NCI-H2196 (cell line): ENCODE measurements at regions not wholly inside any gene's neighbourhood (a gene's known extent, or its start where the extent isn't known, plus 50 kb on each side); places are given as distances from the start of the nearest gene placed in this dataset.
"Not testable (repeated sequence)": the region's sequence is repeated elsewhere in the genome, so short reads cannot be mapped to it uniquely, and the experiment has no call there.

Experiments
- DNase-seq: peaks from one replicate; lab custom pipeline; 2025; ENCODE audit not compliant: unreplicated experiment; lab: John Stamatoyannopoulos, UW

DNA sequence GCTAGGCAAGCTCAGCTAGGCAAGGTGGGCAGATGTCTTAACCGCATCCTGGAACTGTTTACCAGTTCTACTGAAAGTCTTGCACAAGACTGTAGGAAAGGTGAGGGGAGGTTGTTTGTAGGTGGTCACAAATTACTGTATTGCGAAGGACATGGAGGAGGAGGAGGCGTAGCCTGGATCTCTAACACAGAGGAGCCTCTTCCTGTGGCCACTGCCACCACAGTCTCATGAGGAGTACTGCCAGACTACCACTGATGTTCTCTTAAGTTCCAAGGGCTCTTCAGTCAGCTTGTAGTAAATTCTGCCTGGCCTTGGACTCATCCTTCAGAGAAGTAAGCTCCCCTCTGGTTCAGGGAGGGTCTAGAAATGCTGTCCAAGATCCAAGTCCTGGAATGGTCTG lies 258.6 kb downstream of the FAT4 start:
- no peak for DNase-seq

DNA sequence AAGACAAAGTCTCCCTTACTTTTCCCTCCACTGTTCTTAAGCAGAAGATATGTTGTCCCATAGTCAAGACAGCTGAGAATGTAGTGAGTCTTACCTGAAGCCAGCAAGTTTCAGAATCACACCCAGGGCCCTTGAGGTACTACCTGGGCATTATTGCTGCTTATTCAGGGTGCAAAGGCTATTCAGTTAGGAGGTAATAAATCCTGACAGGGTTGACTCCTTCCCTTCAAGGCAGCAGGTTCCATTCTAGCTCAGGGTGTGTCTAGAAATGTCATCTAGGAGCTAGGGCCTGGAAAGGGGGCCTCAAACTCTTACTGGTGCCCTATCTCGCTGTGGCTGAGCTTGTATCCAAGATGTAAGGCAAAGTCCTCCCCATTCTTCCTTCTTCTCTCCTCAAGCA lies 259.0 kb downstream of the FAT4 start:
- DNase-seq: no peak

DNA sequence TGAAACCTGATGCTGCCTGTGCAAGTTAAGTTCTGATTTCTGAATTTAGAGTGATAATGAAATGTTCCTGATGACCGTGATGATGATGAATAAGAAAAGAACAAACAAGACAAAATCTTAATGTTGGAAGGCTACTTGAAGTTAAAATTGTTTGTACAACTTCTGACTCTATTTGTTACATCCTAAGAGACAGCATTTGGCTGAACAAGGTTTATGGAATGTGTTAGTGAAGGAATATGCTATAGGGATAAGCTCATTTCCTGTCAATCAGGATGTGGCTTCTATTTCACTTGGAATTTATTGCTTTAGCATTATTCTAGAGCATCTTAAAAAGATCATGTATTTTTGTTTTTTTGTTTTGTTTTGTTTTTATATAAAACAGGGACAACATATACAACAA lies 267.5 kb downstream of the FAT4 start:
- no peak for DNase-seq

DNA sequence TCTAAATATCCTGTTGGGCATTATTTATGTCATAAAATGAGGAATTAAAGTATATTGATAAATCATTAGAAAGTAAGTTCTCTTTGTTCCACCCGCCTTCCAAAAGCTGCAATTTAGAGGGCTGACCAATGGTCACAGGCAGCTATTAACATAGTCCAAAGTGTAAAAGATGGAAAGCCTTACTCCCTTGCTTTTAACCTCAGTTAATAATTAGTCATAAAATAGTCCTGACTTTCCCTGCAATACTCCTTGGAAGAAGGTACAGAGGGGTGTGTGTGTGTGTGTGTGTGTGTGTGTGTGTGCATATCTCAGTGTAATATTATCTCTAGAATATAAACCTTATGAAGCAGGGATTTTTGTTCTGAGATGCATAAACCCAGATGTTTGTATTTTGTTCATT lies 275.4 kb downstream of the FAT4 start:
- no peak for DNase-seq

DNA sequence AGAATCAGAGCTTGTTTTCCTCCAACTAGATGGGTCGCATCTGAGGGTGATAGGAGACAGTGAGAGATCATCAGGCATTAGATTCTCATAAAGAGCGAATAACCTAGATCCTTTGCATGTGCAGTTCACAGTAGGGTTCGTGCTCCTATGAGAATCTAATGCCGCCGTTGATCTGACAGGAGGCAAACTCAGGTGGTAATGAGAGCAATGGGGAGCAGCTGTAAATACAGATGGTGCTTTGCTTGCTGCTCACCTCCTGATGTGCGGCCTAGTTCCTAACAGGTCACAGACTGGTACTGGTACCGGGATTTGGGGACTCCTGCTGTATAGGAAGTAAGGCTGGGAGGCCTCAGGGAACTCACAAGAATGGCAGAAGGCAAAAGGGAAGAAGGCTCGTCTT lies 276.5 kb downstream of the FAT4 start:
- no peak for DNase-seq

DNA sequence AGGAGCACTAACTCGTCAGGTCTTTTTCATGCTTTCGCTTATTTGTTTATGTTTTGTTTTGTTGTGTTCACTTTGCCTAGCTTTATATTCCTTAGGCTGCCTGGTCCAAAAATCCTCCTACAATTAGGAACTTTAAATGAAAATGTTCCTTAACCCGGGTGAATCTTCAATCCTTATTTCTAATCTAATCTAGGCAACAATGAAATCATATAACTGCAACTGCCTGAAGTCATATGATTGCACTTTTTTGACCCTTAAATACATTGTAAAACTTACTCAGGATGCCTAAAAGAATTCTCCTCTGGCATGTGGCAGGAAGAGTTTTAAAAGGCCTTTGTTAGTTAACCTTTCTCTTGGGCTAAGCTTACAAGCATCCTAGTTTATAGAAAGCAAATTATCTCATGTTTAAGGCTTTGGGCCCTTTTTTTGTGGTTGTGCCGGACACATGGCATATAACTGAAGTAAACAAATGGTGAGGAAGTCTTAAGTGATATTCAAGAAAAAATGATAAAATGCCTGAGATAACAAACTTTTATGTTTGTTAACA lies 279.4 kb downstream of the FAT4 start:
- DNase-seq: no peak

DNA sequence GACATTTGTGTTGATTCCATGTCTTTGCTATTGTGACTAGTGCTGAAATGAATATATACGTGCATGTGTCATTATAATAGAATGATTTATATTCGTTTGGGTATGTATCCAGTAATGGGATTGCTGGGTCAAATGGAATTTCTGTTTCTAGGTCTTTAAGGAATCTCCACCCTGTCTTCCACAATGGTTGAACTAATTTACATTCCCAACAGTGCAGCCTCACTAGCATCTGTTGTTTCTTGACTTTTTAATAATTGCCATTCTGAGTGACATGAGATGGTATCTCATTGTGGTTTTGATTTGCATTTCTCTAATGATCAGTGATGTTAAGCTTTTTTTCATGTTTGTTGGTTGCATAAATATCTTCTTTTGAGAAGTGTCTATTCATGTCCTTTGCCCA lies 291.2 kb downstream of the FAT4 start:
- DNase-seq: not testable (repeated sequence)

DNA sequence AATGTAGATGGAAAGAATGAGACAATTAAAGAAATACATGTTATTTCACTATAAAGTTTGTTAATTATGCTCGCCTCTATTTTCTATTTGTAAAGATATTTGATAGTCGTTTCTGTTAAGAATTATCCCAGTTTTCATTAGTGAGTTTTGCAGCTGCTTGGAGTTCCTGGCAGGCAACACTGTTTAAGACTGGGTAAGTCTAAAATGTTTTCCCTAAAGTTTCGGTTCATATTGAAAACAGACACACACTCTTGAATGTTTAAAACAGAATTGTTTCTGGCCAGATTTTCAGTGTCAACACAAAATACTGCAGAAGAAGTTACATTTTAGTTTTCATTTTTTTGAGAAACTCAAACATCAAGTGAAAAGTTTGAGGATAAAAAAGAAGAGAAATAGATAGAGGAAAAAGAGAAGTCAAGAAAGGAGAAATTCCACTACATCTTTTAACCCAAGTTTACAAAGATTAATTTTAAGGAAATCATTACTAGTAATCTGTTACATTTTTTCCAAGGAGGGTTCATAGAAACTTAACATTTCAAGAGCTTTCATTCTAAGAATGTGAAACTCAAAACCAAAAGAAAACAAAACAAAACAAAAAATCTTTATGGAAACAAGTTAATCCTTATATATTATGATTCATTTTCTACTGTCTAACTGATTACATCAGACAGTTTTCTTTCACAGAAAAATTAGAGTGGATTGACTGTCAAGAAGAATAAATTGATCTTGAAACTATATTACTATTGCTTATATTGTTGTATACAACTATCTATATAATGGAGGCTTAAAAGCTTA lies 305.5 kb downstream of the FAT4 start:
- DNase-seq: no peak

DNA sequence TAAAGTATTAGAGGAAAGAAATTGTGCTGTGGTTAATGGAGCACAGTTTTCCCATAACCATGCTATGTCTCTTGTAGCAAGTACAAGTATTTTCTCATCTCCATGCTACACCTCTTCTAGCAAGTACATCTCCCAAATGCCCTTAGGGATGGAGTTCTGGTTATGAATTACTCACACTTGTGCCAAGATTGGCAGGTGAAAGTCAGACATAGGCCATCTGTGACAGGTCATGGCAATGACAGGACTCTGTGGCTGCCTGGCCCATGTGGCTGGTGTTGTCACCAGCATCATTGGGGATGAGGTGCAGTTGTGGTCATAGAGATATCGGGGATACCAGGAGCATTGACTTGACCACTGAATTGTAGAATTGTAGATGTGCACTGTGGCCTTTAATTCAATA lies 310.2 kb downstream of the FAT4 start:
- no peak for DNase-seq

DNA sequence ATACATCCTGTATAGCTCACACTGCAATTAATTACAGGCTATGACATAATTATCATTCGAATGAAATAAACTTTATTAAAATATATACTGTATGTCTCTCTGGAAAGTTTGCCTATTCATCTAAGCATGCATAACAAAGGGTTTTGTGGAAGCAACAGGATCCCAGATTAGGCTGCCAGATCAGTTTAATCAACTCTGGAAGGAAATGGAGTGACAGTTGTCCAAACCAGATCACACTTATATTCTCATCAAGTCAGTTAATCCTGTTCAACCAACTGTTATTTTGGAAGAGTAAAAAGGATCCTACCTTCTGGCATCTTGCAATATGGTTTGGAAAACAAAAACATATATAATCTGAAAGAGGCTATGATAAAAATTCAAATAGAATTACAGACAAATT lies 312.2 kb downstream of the FAT4 start:
- DNase-seq: no peak

DNA sequence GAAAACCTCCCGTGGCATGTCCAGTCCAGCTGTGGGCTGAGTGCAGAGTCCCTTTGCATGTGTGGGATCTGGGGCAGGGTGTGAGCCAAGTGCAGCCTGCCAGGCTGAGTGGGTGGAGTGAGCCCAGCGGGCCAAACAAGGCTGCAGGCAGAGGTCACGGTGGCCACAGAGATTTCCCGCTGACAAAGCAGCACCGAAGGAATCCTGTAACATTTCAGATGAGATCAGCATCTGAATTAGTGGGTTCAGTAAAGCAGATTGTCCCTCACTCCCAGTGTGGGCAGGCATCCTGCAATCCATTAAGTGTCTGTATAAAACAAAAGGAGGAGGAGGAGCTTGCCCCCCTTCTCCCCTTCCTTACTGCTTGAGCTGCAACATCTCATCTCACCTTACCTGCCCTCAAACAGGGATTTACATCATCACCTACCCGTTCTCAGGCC lies 324.4 kb downstream of the FAT4 start:
- DNase-seq: no peak

DNA sequence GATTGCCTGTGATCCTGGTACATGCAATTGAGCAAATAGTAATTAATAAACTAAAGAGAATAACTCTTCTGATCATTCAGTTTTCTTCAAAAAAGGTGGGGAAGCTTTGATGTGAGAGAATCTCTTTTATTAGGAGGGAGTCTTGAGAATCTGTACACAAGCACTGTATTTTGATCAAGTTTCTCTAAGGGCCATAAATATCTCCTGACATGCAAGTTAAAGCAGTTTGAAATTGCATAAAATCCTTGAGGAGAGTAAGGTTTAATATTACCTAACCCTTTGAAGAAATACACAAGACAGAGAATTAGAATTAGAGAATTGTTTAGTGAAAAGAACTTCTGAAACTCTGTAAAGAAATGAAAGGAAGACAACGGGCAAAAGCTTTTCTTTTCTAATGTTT lies 326.9 kb downstream of the FAT4 start:
- DNase-seq: no peak

DNA sequence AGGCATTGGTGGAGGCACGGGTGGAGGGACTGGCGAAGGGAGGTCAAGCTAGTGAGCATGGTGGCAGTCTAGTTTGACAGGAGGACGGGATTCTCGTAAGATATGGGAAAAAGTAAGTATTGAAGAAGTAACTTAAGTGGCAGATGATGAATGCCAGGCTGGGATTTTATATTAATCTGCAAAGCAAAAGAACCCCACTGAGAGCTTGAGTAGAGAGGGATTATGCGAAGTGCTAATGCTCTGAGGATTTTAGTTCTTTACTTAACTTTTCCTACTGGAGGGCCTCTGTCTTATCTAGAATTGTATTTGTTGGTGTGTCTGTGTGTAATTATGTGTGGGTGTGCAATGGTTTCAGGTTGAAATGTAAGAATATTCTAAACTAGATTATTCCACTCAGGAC lies 327.9 kb downstream of the FAT4 start:
- DNase-seq: no peak

DNA sequence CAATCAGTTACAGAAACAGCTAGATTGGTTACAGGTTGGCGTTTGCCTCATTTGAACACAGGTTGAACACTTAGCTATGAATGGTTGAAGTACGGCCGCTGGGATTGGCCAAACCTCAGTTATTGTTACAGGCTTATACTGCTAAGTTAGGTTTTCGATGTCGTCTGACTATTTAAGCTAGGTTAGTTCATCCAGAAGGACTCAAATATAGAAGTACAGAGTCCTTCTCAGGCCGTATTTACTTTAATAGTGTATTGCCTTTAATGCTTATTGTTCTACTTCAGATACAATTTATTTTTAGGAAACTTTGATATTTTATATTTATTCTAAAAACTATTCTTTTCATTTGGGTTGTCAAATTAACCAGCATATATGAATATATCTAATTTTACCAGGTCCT lies 334.7 kb downstream of the FAT4 start:
- DNase-seq: no peak

DNA sequence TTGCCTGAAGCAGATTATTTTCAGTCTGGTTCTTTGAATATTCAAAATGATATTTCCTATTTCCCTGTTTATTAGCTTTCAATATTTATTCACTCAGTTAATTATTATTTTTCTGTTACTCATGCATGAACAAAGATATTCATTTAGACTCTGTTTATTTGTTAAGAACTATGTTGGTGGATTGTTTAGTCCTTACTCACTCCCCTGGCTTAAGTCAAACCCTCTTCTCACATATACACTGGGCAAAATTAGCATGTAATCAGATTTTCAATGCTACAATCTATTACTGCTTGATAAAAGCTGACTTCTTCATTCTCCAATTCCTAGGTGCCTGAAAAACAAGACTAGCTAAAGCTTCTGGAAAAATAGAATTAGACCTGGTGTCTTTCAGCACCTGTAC lies 335.8 kb downstream of the FAT4 start:
- no peak for DNase-seq

DNA sequence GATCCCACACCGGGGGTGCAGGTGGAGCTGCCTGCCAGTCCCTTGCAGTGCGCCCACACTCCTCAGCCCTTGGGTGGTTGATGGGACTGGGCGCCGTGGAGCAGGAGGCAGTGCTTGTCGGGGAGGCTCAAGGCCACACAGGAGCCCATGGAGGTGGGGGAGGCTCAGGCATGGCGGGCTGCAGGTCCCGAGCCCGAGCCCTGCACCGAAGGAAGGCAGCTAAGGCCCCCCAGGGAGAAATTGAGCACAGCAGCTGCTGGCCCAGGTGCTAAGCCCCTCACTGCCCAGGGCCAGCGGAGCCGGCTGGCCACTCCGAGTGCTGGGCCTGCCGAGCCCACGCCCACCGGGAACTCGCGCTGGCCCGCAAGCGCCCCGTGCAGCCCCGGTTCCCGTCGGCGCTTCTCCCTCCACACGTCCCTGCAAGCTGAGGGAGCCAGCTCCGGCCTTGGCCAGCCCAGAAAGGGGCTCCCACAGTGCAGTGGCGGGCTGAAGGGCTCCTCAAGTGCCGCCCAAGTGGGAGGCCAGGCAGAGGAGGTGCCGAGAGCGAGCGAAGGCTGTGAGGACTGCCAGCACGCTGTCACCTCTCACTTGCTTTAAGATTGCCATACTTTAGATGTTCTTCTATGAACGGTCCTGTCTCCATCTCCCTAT lies 337.1 kb downstream of the FAT4 start:
- not testable (repeated sequence) for DNase-seq

DNA sequence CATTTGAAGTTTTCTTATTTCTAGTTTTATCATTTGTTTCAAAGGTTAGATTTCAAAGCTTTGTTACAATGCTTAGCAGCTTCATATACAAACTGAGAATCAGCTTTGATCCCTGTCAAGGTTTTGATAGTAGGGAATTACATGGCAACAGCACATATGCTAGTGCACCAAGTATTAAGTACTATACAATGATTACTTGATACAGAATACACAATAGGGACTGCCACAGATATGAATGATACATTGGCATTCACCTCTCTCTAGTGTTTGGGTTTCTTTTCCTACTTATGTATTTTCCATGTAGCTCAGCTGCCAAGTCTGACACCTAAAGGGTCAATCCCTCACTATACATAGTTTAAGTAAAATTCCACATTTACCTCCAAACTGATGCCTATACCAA lies 344.0 kb downstream of the FAT4 start:
- no peak for DNase-seq

DNA sequence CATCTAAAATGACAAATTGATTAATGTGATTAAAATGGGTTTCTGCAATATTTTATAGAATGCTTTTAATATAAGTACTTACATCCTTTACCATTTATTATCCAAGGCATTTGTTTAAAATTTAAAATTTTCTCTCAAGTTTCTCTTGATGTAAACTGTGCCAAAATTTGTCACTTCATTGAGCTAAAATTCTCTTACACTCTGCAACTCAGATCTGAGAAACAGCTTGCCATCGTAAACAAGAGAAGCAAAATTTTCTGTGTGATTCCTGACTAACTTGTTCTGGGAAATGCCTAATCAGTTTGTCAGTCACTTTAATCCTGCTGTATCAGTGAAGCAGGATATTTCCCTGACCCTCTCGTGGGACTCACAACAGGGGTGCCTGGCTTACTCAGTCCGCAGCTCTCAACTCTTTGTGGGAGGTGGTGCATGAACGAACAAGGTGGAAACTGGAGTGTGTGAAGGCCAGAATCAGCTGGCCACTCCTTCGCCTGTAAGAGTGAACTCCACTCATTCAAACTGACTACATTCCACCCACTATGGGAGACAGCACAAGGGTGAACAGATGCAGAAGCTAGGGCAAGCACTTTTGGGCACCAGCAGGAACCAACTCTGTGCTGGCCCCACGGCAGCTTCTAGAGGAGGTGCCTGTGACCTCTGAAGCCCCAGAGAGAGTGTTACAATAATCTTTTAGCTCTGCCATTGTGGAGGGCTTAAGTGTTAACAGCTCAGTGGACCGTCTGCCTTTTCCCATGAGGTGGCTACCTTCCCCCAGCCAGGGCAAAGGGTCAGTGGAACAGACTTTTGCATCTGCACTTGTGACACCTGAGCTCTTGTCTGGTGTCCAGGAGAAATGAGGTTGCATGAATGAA lies 349.4 kb downstream of the FAT4 start:
- DNase-seq: no peak

DNA sequence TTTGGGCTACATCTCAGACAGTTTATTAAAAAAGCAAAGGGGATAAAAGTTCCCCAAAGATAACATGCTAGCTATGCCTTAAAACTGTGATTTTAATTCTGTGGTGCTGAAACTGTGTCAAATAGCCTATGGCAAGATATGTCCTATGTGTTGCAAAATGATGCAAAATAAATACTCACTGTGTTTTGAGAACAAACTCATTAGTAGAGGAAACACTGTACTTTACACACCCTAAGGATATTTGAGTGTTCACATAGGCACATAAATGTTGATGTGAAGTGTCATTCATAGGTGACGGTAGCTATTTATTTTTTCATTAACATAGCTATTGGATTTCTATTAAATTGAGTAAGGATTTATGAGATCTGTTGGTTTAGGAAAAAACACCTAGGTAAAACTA lies 351.9 kb downstream of the FAT4 start:
- no peak for DNase-seq

DNA sequence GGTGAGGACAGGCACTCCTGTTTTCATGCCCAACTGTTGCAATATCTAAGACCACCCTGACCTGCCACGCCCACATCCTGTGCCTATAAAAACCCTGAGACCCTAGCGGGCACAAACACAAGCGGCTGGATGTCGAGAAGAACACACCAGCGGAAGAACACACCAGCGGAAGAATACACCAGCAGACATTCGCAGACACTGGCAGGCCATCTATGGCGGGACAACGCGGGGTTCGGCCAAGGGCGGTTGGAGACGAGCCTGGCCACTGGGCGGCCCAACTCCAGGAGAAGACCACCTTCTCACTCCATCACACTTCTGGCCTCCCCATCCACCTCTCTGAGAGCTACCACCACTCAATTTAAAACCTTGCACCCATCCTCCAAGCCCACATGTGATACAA lies 361.4 kb downstream of the FAT4 start:
- no peak for DNase-seq

DNA sequence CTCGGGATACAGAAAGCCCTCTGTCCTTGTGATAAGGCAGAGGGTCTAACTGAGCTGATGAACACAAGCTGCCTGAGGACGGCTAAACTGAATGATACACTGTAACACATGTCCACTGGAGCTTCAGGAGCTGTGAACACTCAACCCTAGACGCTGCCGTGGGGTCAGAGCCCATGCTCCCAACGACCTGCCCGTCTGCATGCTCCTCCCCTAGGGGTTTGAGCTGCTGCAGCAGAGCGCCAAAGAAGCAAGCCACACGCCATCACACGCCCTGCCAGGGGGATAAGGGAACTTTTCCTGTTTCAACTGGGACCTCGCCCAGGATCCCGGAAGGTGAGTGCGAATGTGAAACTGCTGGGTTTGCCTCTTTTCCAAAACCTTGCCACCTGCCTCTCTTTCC lies 361.8 kb downstream of the FAT4 start:
- no peak for DNase-seq
